Right lobe of liver (tissue), 6 donors: ENCODE measurements at regions not wholly inside any gene's neighbourhood (a gene's known extent, or its start where the extent isn't known, plus 50 kb on each side); places are given as distances from the start of the nearest gene placed in this dataset.

Experiments
- ATAC-seq, 4 donors: fragments of 200-7000 bp; cut with Tn5 transposase; one replicate each; pipeline ENCODE4 v1.9.1; 2020; ENCODE audit warnings: mild to moderate bottlenecking in 4 of 4, moderate library complexity in 4 of 4
- DNase-seq, 3 donors: peaks; one replicate each; pipeline ENCODE4 v3.0.0-alpha.2; 2020
- H3K27ac ChIP-seq, 3 donors: fragments of 200-600 bp; one replicate each; pipeline ENCODE4 v1.8.0; 2022
- H3K27me3 ChIP-seq, 2 donors: fragments of 200-600 bp; one replicate each; pipeline ENCODE4 v1.8.0; 2022
- H3K36me3 ChIP-seq, 4 donors: fragments of 200-600 bp; sonication (generic) in 1 of 4; one replicate each; pipeline versions ENCODE4 v1.5.1 to v1.8.0; 2017 to 2022; ENCODE audit warnings: control low read depth in 1 of 4
- H3K4me1 ChIP-seq, 4 donors: fragments of 200-600 bp; sonication (generic) in 1 of 4; one replicate each; pipeline versions ENCODE4 v1.5.1 to v1.8.0; 2017 to 2022; ENCODE audit warnings: control low read depth in 1 of 4
- H3K4me3 ChIP-seq, 3 donors: fragments of 200-600 bp; one replicate each; pipeline ENCODE4 v1.8.0; 2022
- H3K9me3 ChIP-seq, 4 donors: fragments of 200-600 bp; sonication (generic) in 1 of 4; one replicate each; pipeline versions ENCODE4 v1.5.1 to v1.8.0; 2017 to 2022; ENCODE audit warnings: control low read depth in 1 of 4
- POLR2A ChIP-seq: fragments of 450-650 bp; IDR thresholded peaks from one replicate; pipeline ENCODE4 v1.6.1; 2017; ENCODE audit warnings: antibody characterized with exemption, mild to moderate bottlenecking
- WGBS: methylation state at CpG from one replicate; pipeline ENCODE4 v1.1.6; 2018; ENCODE audit warnings: low coverage, low lambda C conversion rate; ENCODE audit not compliant: insufficient coverage; ENCODE audit errors: missing lambda C conversion rate; 5-methylcytosine and 5-hydroxymethylcytosine counted together
- intact Hi-C, 2 donors: fragments of 100-400 bp; cut with DNase I; formaldehyde crosslinking; loops; one replicate each; pipeline versions ENCODE4 v1.11.2 to v1.14.1; 2022
- TF ChIP-seq, protein P1 (sequence below), 4 donors: fragments of 200-600 bp in 3 of 4; fragments of 450-650 bp in 1 of 4; IDR thresholded peaks; one replicate each; pipeline versions ENCODE4 v1.5.1 to v1.8.0; 2016 to 2022; ENCODE audit warnings: antibody characterized with exemption in 4 of 4, mild to moderate bottlenecking in 2 of 4
- donor health status: DM: no; HTN: yes; CAD: no.
- donor health status: DM: no; HTN: no; CAD: no.
- donor health status: DM: no; HTN: no; CAD: no.
- donor health status: DM: no; HTN: yes; CAD: no.
- donor health status: DM: no; HTN: yes; CAD: no.

DNA sequence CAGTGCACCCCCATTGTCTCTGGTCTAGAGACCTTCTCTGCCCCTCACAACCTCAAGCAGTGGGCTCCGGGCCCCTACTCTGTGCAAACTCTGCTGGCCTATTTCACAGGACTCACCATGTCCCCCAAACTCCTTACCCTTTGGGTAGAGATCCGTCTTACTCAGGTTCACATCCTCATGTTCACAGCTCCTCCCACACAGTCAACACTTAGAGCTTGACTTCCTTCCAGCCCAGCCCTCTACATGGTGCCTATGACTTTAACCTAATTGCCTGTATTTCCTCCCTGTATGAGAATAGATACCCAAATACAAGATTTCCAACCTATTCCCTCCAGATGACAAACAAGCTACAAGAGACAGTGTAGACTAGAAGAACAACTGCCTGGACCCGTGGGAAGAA is 528.6 kb upstream of the JARID2 start:
- Histone ChIP-seq H3K4me1 (peaks cover 0 to 19% (median 8%) of the 10 kb centered on the region in 4 donors), H3K36me3 (no peaks in the 10 kb centered on the region), H3K4me3 (no peak overlapping the region), H3K27ac (no peak overlapping the region), H3K9me3 (no peaks in the 10 kb centered on the region), H3K27me3 (no peaks in the 10 kb centered on the region)
- WGBS = 92% methylated on average over 3 of the region's 3 CpGs
- ATAC-seq = peak; percentile 8 to 44 (median 28)
- DNase-seq = no peak
- TF ChIP-seq, protein P1, sequence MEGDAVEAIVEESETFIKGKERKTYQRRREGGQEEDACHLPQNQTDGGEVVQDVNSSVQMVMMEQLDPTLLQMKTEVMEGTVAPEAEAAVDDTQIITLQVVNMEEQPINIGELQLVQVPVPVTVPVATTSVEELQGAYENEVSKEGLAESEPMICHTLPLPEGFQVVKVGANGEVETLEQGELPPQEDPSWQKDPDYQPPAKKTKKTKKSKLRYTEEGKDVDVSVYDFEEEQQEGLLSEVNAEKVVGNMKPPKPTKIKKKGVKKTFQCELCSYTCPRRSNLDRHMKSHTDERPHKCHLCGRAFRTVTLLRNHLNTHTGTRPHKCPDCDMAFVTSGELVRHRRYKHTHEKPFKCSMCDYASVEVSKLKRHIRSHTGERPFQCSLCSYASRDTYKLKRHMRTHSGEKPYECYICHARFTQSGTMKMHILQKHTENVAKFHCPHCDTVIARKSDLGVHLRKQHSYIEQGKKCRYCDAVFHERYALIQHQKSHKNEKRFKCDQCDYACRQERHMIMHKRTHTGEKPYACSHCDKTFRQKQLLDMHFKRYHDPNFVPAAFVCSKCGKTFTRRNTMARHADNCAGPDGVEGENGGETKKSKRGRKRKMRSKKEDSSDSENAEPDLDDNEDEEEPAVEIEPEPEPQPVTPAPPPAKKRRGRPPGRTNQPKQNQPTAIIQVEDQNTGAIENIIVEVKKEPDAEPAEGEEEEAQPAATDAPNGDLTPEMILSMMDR (IDR thresholded peaks at IDR 0.05) = no peak
- no peak for TF ChIP-seq POLR2A
- intact Hi-C loops = no loop called here

DNA sequence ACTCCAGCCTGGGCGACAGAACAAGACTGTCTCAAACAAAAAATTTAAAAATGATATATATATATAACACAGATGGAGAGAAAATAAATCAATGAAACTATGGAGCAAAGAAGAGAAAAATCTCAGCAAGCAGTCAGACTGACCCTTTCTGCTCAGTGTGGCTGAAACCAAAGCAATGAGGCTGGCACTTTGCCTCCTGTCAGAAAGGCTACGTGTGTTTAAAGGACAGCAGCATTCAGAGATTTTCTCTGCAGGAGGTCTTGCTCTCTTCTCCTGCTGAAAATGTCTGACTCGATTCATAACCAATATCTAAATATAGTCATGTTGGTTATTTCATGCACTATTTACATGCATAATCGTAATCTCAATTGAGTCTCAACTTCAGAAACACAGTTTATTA is 527.0 kb upstream of the JARID2 start:
- no peak overlapping the region for H3K27ac ChIP-seq
- H3K36me3 ChIP-seq = no peaks in the 10 kb centered on the region
- no peaks in the 10 kb centered on the region for H3K27me3 ChIP-seq
- no peaks in the 10 kb centered on the region for H3K9me3 ChIP-seq
- TF ChIP-seq, protein P1 (IDR thresholded peaks at IDR 0.05) = no peak
- TF ChIP-seq POLR2A = no peak
- DNase-seq (no peak), ATAC-seq (no peak)
- intact Hi-C loops = no loop called here
- H3K4me3 ChIP-seq = no peak overlapping the region
- WGBS = 68% methylated on average over 4 of the region's 4 CpGs
- H3K4me1 ChIP-seq = peaks cover 0 to 19% (median 8%) of the 10 kb centered on the region in 4 donors

DNA sequence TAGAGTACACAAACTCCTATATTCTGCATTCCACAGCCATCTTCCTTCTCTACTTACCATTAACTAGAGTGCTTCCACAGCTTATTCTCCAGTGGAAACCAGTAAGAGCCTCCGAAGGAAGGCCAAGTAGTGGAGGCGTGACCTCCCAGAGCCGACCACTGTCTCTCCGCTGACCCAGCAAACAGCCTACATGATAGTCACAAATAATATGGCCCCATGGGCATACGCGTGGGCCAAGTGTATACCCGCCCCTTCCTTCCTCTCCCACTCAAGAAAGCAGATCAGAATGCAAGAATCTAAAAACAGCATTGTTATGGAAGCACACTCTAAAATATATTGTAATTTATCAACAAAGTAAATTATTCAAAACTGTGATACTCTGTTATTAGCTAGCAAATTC is 526.6 kb upstream of the JARID2 start:
- peaks cover 0 to 19% (median 8%) of the 10 kb centered on the region in 4 donors for H3K4me1 ChIP-seq
- H3K4me3 ChIP-seq = no peak overlapping the region
- WGBS = 44% methylated on average over 7 of the region's 7 CpGs
- intact Hi-C loops = no loop called here
- H3K36me3 ChIP-seq = no peaks in the 10 kb centered on the region
- H3K9me3 ChIP-seq = no peaks in the 10 kb centered on the region
- no peak overlapping the region for H3K27ac ChIP-seq
- no peaks in the 10 kb centered on the region for H3K27me3 ChIP-seq
- DNase-seq (no peak), ATAC-seq (peak in 1 of 4 donors; percentile 28)
- no peak for TF ChIP-seq POLR2A
- TF ChIP-seq, protein P1 (IDR thresholded peaks at IDR 0.05) = no peak

DNA sequence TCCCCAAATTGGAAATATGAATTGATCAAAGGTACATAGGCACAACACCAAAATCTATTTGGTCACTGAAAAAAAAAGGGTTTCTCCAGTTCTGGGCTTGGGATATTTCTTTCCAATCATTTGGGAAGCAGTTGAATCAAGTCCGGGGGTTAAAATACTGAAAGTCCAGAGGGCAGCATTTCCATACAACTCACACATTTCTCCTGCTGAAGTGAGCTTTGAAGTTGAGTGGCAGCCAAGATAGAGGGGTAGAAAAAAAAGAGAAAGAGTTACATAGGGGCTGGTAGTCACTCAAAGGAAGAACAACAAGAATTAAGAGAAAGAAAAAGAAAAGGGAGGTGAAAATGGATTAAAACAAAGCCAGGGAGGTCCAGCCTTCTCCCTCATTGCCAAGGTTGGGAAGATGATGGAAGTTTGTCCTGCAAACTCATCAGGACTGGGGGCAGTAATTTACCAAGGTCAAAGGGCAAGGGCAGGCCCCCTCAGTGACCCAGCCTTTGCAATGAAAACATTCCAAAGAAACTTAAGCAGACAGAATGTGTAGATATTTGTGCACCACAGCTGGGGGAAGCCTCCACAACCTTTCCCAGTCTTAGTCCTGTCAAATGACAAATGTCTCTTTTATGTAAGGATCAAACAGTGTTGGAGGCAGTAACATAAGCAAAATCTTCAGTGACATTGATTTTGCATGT is 525.3 kb upstream of the JARID2 start:
- peak in 3 of 4 donors; percentile 25 to 50 (median 26) for ATAC-seq
- 40% methylated on average over 1 of the region's 1 CpG for WGBS

More for the DNA sequence above, 525.3 kb upstream of the JARID2 start:
- intact Hi-C loops = no loop called here
- Histone ChIP-seq H3K36me3 (no peaks in the 10 kb centered on the region), H3K4me1 (peaks cover 0 to 19% (median 8%) of the 10 kb centered on the region in 4 donors), H3K9me3 (no peaks in the 10 kb centered on the region), H3K27ac (peak overlapping the region; percentile 29 to 41 (median 29)), H3K27me3 (no peaks in the 10 kb centered on the region), H3K4me3 (no peak overlapping the region)
- TF ChIP-seq, protein P1 (IDR thresholded peaks at IDR 0.05) = no peak
- TF ChIP-seq POLR2A = no peak
- no peak for DNase-seq
